ENCODE measurements at regions not wholly inside any gene's neighbourhood (a gene's known extent, or its start where the extent isn't known, plus 50 kb on each side); places are given as distances from the start of the nearest gene placed in this dataset.

GRCh38 chr11:90704510-90704909, 481.7 kb upstream of the CHORDC1 start:
- Histone ChIP-seq H3K79me1 (ENCODE audit: low read depth in 1 of 2, low read length in 2 of 2) (no peaks in the 10 kb centered on the region), H2BK120ac (ENCODE audit: low read depth, low read length) (no peak overlapping the region), H3K9me1 (ENCODE audit: insufficient read depth, low read length) (no peaks in the 10 kb centered on the region), H3K27ac (ENCODE audit: insufficient read depth, low read length) (no peak overlapping the region), H3K36me3 (ENCODE audit: control insufficient read depth, insufficient read depth, low read length) (no peaks in the 10 kb centered on the region), H2AK9ac (replicated peaks; ENCODE audit: low read depth, low read length, poor library complexity) (no peak overlapping the region), H4K91ac (ENCODE audit: insufficient read depth, low read depth, low read length) (no peak overlapping the region), H3K9me3 (ENCODE audit: control insufficient read depth, insufficient read depth, low read length) (peaks cover 4% of the 10 kb centered on the region), H2BK5ac (ENCODE audit: low read depth, low read length, poor library complexity, severe bottlenecking) (no peak overlapping the region), H3K4me3 (ENCODE audit: insufficient read depth, low read depth, low read length) (no peak overlapping the region), H2BK20ac (ENCODE audit: low read depth, low read length) (no peak overlapping the region), H3K4ac (ENCODE audit: low read depth, low read length) (no peak overlapping the region), H3K27me3 (ENCODE audit: control insufficient read depth, insufficient read depth, low read length) (no peaks in the 10 kb centered on the region), H3K4me2 (ENCODE audit: low read depth, low read length) (no peak overlapping the region), H3K4me1 (ENCODE audit: control insufficient read depth, insufficient read depth, low read length) (no peaks in the 10 kb centered on the region), H3K23ac (ENCODE audit: low read depth, low read length) (no peak overlapping the region), H2AK5ac (ENCODE audit: low read depth, low read length) (no peak overlapping the region), H3K9ac (ENCODE audit: low read depth, low read length) (no peak overlapping the region), H4K5ac (ENCODE audit: low read depth, low read length) (no peak overlapping the region), H3K56ac (ENCODE audit: extremely low read depth, insufficient read depth, low read length) (no peak overlapping the region), H4K8ac (ENCODE audit: low read depth in 2 of 2, low read length in 2 of 2) (no peak overlapping the region), H2BK15ac (ENCODE audit: low read depth, low read length) (no peak overlapping the region), H3K14ac (replicated peaks; ENCODE audit: low read depth, low read length) (no peak overlapping the region), H2AFZ (replicated peaks; ENCODE audit: low read length, poor library complexity) (no peak overlapping the region), H3K18ac (ENCODE audit: low read depth, low read length) (no peak overlapping the region), H4K20me1 (ENCODE audit: insufficient read depth, low read length) (no peaks in the 10 kb centered on the region)
- in situ Hi-C loops (cut with MboI; ENCODE audit: low sequenced_read_pairs) (no loop called here), dilution Hi-C loops (cut with HindIII; ENCODE audit: low sequenced_read_pairs, unreplicated experiment) (no loop called here), intact Hi-C loops (cut with micrococcal nuclease) (no loop called here)
- no TSS peak for BruUV-seq (replicated peaks)
- no peak for DNase-seq
- no peak for ATAC-seq (ENCODE audit: low read depth)
- no peak for TF ChIP-seq FOS (IDR thresholded peaks at IDR 0.05; ENCODE audit: low read depth, low read length)
- 0 out of 2 replicates have a peak, but pooled peaks have one; percentile 53 for TF ChIP-seq CEBPB (IDR thresholded peaks at IDR 0.05; ENCODE audit: low read depth, low read length)
- CTCF ChIA-PET: no interaction called here
- POLR2A ChIA-PET (ENCODE audit: unreplicated experiment): no interaction called here
- WGBS, 2 experiments (ENCODE audit: extremely low coverage in 2 of 2, insufficient read length in 1 of 2): 69% methylated on average over 3 of the region's 5 CpGs; no CpG with 5 or more reads in 1 of the 2 experiments

Measured in IMR-90 (cell line).